Fibroblast of lung (primary cell): ENCODE measurements at regions not wholly inside any gene's neighbourhood (a gene's known extent, or its start where the extent isn't known, plus 50 kb on each side); places are given as distances from the start of the nearest gene placed in this dataset.

Experiments
- DNase-seq, 2 donors: peaks; one replicate each; pipeline versions ENCODE4 v3.0.0 to v3.0.0-alpha.2; 2010; ENCODE audit warnings: low read depth in 2 of 2
- H2AFZ ChIP-seq: 2 replicates; pipeline ENCODE4 v1.5.1; 2012; ENCODE audit warnings: low read length, control low read depth, inconsistent platforms
- H3K27ac ChIP-seq: 2 replicates; pipeline ENCODE4 v1.5.1; 2011; ENCODE audit warnings: low read length, control low read depth; ENCODE audit not compliant: insufficient read depth
- H3K27me3 ChIP-seq: 2 replicates; pipeline ENCODE4 v1.5.1; 2011; ENCODE audit warnings: mild to moderate bottlenecking, low read length; ENCODE audit not compliant: control insufficient read depth, insufficient read depth
- H3K36me3 ChIP-seq: 2 replicates; pipeline ENCODE4 v1.5.1; 2011; ENCODE audit warnings: low read length; ENCODE audit not compliant: control insufficient read depth, insufficient read depth
- H3K4me1 ChIP-seq: 2 replicates; pipeline ENCODE4 v1.5.1; 2011; ENCODE audit warnings: low read length; ENCODE audit not compliant: control insufficient read depth, insufficient read depth; ENCODE audit errors: extremely low read depth
- H3K4me2 ChIP-seq: 2 replicates; pipeline ENCODE4 v1.5.1; 2011; ENCODE audit warnings: low read length, control low read depth; ENCODE audit not compliant: insufficient read depth; ENCODE audit errors: extremely low read depth
- H3K4me3 ChIP-seq, 4 experiments: fragments of 200-600 bp in 1 of 4; sonication (generic) in 1 of 4; replicated peaks in 1 of 4; 2 replicates each; pipeline ENCODE4 v1.5.1; 2011 to 2016; ENCODE audit warnings: low read length in 4 of 4, low read depth in 3 of 4, mild to moderate bottlenecking in 3 of 4, control low read depth in 2 of 4, inconsistent platforms in 1 of 4, mixed read lengths in 1 of 4; ENCODE audit not compliant: insufficient read depth in 1 of 4; ENCODE audit errors: control extremely low read depth in 1 of 4
- H3K79me2 ChIP-seq: 2 replicates; pipeline ENCODE4 v1.5.1; 2012; ENCODE audit warnings: mild to moderate bottlenecking, low read length, inconsistent platforms; ENCODE audit not compliant: control insufficient read depth, insufficient read depth
- H3K9ac ChIP-seq: 2 replicates; pipeline ENCODE4 v1.5.1; 2011; ENCODE audit warnings: mild to moderate bottlenecking, low read length, control low read depth; ENCODE audit not compliant: insufficient read depth
- H3K9me3 ChIP-seq: 2 replicates; pipeline ENCODE4 v1.5.1; 2012; ENCODE audit warnings: low read depth, low read length; ENCODE audit not compliant: control insufficient read depth, insufficient read depth
- H4K20me1 ChIP-seq: 2 replicates; pipeline ENCODE4 v1.5.1; 2011; ENCODE audit warnings: low read length; ENCODE audit not compliant: control insufficient read depth, insufficient read depth; ENCODE audit errors: extremely low read depth
- CTCF ChIP-seq, 2 donors: IDR thresholded peaks in 1 of 2; conservative IDR thresholded peaks in 1 of 2; 1 replicate in 1 of 2; 2 replicates in 1 of 2; pipeline ENCODE4 v1.5.1; 2011 to 2012; ENCODE audit warnings: low read length in 2 of 2, control low read depth in 1 of 2, inconsistent platforms in 1 of 2, low read depth in 1 of 2, mild to moderate bottlenecking in 1 of 2
- EZH2 ChIP-seq: IDR thresholded peaks from 2 replicates; pipeline ENCODE4 v1.5.1; 2012; ENCODE audit warnings: low read length, control low read depth, mild to moderate bottlenecking; ENCODE audit errors: missing control alignments

- H3K9ac ChIP-seq = no peak overlapping the region
- no peak overlapping the region for H3K4me2 ChIP-seq
- no peaks in the 10 kb centered on the region for H3K27me3 ChIP-seq
- no peaks in the 10 kb centered on the region for H3K79me2 ChIP-seq
- DNase-seq = peak; percentile 93
- TF ChIP-seq EZH2 (no peak), CTCF (conservative IDR thresholded peaks at IDR 0.05 in 1 of 2, IDR thresholded peaks at IDR 0.05 in 1 of 2; ENCODE audit: low read depth in 1 of 2, low read length in 2 of 2) (no peak)
- peaks cover 16% of the 10 kb centered on the region for H3K4me1 ChIP-seq
- H3K9me3 ChIP-seq = no peaks in the 10 kb centered on the region
- no peak overlapping the region for H2AFZ ChIP-seq
- no peaks in the 10 kb centered on the region for H4K20me1 ChIP-seq
- no peak overlapping the region for H3K4me3 ChIP-seq
- peak overlapping the region; percentile 56 for H3K27ac ChIP-seq
- no peaks in the 10 kb centered on the region for H3K36me3 ChIP-seq
Observed at GRCh38 chr4:13888112-13888511, 260.6 kb upstream of the BOD1L1 start.

GRCh38 chr4:13891544-13891939, 264.0 kb upstream of the BOD1L1 start:
- TF ChIP-seq CTCF (conservative IDR thresholded peaks at IDR 0.05 in 1 of 2, IDR thresholded peaks at IDR 0.05 in 1 of 2; ENCODE audit: low read depth in 1 of 2, low read length in 2 of 2) = no peak
- no peak for TF ChIP-seq EZH2
- peaks cover 26% of the 10 kb centered on the region for H3K4me1 ChIP-seq
- no peak overlapping the region for H2AFZ ChIP-seq
- H3K4me2 ChIP-seq = peak overlapping the region; percentile 46
- H3K9ac ChIP-seq = no peak overlapping the region
- H3K79me2 ChIP-seq = no peaks in the 10 kb centered on the region
- no peak overlapping the region for H3K4me3 ChIP-seq
- no peaks in the 10 kb centered on the region for H3K9me3 ChIP-seq
- peak in 1 of 2 donors; percentile 56 for DNase-seq
- no peaks in the 10 kb centered on the region for H3K36me3 ChIP-seq
- no peaks in the 10 kb centered on the region for H3K27me3 ChIP-seq
- peak overlapping the region; percentile 98 for H3K27ac ChIP-seq
- H4K20me1 ChIP-seq = no peaks in the 10 kb centered on the region

GRCh38 chr4:13892739-13893105, 265.2 kb upstream of the BOD1L1 start:
- H3K9me3 ChIP-seq = no peaks in the 10 kb centered on the region
- H3K4me1 ChIP-seq = peaks cover 26% of the 10 kb centered on the region
- peak overlapping the region; percentile 91 for H3K4me2 ChIP-seq
- no peaks in the 10 kb centered on the region for H4K20me1 ChIP-seq
- peak overlapping the region; percentile 98 for H3K27ac ChIP-seq
- no peaks in the 10 kb centered on the region for H3K27me3 ChIP-seq
- peak in 1 of 2 donors; percentile 74 for DNase-seq
- no peaks in the 10 kb centered on the region for H3K36me3 ChIP-seq
- H3K9ac ChIP-seq = peak overlapping the region; percentile 65
- peak overlapping the region in 2 of 4 experiments; percentile 2 to 8 for H3K4me3 ChIP-seq
- no peak for TF ChIP-seq CTCF (conservative IDR thresholded peaks at IDR 0.05 in 1 of 2, IDR thresholded peaks at IDR 0.05 in 1 of 2; ENCODE audit: low read depth in 1 of 2, low read length in 2 of 2)
- TF ChIP-seq EZH2 = no peak
- no peaks in the 10 kb centered on the region for H3K79me2 ChIP-seq
- H2AFZ ChIP-seq = peak overlapping the region; percentile 34
